ENCODE measurements at regions not wholly inside any gene's neighbourhood (a gene's known extent, or its start where the extent isn't known, plus 50 kb on each side); places are given as distances from the start of the nearest gene placed in this dataset.

GRCh38 chr2:103959174-103960128 lies 894.5 kb upstream of the POU3F3 start:
- no peak for DNase-seq

DNA sequence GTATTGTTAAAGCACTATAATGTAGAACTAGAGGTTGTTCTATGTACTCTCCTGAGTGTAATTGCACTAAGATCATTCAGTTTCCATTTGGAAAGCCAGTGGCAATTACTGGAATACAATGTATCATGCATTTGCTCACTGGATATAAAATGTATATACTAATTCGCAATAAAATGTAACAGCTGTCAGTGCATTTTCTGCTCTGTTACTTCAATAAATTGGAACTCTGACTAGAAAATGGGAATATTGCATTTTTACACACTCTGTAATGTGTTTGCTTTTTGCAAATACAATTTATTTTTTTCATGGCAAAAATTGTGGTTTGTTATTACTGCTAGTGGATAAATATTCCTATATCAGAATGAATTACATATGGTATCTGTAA lies 893.8 kb upstream of the POU3F3 start:
- no peak for DNase-seq

DNA sequence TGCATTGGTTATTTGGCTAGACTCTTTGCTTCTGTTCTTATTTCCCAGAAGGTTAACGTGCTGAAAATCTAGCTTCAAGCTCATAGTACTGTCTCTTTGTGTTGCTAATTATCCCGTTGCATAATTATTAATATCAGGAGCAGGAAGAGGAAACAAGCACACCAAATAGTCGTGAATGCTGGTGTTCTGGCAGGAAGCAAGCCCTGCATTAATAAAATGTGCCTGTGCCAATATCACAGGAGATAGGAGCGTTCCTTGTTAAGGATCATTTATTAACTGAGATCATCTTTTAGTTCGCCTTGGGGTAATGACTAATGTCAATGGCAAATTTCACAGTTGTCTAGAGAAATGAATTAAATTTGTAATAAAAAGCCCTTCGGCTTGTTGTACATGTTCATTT lies 893.0 kb upstream of the POU3F3 start:
- DNase-seq = no peak

DNA sequence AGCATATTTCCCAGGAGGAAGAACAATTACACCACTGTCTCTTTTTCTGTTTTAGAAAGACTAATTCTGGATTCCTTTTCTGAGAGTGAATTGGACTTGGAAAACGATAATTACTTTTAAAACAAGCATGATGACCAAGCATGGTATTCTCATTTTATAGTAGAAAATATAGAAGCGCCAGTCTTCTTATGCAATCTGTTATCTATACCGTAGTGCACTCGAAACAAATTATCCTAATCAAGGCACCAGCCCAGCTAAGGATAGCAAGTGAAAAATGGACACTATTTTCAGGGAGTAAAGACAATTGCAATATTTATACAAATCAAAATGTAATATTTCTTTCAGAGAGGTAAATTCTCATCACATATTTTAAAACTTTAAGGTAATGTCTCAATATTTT lies 892.1 kb upstream of the POU3F3 start:
- no peak for DNase-seq

DNA sequence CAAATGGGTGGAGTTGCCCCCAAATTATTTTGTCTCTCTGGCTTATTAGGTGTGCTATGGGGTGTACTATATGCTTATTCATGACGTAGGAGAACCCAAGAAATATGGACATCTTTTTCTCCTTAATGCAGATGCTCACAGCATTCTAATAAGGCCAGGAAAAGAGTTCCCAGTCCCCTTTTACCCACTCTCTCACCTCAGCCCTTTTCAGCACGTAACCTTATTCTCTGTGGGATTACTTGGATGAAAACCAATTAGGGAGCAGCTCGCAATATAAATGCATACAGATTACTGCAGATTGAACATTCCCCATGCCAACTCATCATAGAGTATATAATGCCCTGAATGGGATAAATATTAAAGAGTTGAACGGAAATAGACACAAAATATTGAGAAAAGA lies 891.2 kb upstream of the POU3F3 start:
- DNase-seq = no peak

GRCh38 chr2:103963146-103963725 lies 890.7 kb upstream of the POU3F3 start:
- DNase-seq = no peak

DNA sequence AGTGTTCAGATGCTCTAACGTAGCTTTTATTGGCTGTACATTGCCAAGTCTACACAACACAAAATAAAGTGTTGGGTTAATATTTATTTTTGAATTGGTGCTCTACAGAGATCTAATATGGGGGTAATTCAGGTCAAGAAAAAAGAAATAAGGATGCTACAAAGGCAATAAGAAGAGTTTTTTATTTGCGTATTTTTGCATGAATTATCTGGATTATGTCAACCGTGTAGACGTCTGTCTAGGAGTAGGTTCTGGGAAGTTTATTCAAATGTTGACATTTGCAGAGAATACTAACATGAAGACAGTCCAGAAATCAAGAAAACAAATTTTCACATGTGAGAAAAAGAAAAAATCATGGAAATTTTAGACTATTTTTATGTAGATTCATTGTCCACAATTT lies 876.7 kb upstream of the POU3F3 start:
- DNase-seq = no peak

DNA sequence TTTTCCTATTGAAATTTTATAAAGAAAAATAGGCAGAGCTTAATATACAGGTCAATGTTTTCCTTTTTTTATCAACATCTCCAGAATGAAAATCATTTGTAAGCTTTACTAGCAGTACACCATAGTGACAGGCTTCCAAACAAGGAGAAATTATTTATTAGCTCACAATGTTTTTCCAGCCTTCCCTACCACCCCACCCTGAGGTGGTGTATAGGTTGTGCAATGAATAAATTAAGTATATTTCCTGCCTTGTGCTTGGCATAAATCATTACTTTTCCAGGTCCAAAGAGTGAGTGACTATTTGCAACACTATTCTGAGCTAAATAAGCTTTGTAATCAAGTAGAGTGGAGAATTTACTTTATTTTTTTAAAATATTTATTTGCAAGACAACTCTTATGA lies 876.2 kb upstream of the POU3F3 start:
- no peak for DNase-seq

DNA sequence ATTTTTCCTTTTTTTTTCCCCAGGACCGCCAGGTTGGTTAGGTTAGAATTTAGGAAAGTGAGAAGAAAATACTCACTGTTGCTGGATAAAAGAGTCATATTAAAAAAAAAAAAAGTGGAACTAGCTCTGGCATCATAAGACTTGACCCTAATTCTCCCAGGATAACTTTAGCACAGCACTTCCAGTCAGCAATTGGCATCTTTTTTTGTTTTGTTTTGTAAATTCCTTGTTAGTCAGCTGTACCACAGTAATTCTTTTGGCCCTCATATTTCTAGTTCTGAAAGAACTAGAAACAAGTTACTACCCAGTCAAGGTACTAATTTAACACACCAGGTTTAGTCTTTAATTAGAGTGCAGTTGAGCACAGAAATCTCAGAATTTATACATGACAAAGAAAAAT lies 873.5 kb upstream of the POU3F3 start:
- no peak for DNase-seq

DNA sequence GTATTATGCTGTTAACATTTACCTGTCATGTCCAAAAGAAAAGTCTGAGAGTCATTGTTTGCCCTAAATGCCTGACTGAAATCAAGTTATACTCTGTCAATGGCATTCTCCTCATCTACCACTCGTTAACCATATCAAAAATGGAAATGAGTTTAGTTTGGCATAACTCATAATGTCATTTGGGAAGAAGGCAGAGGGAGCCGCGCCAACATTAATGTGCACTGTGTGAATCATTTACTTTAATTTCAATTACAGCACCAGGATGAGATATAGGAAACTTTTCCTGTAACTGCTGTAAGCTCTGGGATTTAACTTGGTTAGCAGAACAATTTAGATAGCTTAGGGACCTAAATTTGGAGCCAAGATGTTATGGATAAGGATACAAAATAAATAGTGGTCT lies 871.2 kb upstream of the POU3F3 start:
- DNase-seq = no peak

GRCh38 chr2:103986001-103986400 lies 867.9 kb upstream of the POU3F3 start:
- no peak for DNase-seq

- no peak for DNase-seq
These were observed 862.3 kb upstream of the POU3F3 start for GRCh38 chr2:103991591-103991990.

DNA sequence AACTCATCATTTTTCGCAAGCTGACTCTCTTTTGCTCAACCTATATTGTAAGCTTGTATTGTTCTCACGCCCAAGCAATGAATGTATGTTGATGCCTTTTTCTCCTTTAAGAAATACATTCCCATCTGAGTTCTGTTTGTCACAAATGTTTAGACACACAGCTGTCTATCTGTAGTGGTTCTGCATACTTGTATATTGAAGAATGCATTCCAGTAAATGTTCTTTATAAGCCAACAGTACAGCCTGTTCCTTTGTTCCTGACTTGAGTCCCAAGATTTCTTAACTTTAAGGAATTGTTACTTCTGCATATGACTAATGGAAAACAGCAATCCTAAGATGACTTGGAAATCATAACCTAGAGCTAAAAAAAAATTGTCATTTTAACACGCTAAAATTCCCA lies 849.1 kb upstream of the POU3F3 start:
- no peak for DNase-seq

- no peak for DNase-seq
These were observed 837.1 kb upstream of the POU3F3 start for GRCh38 chr2:104016801-104017200.

GRCh38 chr2:104023306-104023705 lies 830.6 kb upstream of the POU3F3 start:
- no peak for DNase-seq

DNA sequence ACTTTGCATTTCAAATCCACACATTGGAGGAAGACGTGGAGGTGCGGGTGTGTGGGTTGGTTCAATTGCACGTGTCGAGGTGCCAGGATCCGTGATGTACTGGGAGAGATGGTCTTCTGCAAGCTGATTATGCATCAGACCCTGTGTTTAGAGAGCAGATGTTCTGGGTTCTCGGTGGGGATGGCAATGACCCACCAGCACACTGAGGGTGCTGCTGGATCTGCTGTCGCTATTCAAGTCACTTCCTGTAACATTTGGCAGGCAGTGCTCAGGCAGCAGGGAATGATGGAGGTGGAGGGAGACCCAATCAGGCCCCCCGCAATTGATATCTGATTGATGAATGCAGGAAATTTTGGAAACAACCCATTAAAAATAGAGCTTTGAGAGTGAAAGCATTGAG lies 830.1 kb upstream of the POU3F3 start:
- no peak for DNase-seq

GRCh38 chr2:104025295-104025694 lies 828.6 kb upstream of the POU3F3 start:
- DNase-seq = no peak

- no peak for DNase-seq
These were observed 827.2 kb upstream of the POU3F3 start for GRCh38 chr2:104026725-104027124.

GRCh38 chr2:104027321-104027720 lies 826.6 kb upstream of the POU3F3 start:
- no peak for DNase-seq

DNA sequence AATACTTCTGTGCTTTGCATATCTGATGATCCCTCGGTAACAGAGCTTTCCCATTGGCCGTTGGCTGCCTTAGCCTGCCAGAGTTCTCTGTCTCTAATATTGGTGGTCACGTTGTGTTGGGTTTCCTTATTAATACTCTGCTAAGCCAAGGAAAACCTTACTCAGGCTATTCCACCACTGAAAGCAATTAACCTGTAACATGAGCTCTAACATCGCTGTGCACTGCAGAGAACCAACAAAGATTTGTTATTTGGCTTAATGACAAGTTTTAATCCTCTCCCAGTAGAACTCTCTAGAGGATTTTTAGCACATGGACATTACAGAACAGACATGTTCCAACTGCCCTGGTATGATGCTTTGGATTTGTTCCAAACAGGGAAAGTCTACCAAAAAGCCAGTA lies 825.9 kb upstream of the POU3F3 start:
- no peak for DNase-seq

DNA sequence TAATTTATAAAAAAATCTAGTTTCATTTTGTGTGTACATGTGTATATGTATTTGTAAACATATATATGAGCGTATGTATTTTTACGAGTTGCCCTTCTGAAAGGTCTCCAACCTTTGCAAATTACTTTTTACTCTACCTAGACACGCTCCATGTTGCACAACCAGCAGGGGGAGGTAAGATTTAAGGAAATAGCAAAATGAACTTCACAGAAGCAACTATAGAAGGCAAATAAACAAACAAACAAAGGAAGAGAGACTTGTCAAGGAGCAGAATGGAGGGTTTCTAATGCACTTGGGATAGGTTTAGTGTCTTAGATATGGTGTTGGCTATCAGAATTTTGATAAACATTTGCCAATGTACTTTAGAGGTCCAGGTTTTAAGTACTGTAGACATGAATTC lies 820.5 kb upstream of the POU3F3 start:
- DNase-seq = no peak

- DNase-seq = no peak
These were observed 813.1 kb upstream of the POU3F3 start for GRCh38 chr2:104040771-104041170.

DNA sequence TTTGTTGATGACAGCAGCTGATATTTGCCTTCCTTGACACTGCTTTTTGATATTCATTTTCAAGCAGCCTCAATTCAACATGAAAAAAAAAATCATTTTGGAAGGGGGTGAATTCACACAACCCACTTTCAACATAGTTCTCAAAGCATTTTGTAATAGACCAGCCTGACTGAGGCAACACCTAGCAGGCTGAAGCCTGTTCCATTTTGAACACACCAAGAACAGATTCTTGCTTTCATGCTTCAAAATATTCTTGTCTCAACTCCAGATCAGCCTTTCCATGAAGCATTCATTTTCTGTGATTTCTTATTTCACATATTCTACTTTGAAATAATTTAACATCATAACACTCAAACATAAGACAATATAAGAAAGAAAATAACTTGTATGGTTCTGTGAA lies 812.6 kb upstream of the POU3F3 start:
- DNase-seq = no peak

DNA sequence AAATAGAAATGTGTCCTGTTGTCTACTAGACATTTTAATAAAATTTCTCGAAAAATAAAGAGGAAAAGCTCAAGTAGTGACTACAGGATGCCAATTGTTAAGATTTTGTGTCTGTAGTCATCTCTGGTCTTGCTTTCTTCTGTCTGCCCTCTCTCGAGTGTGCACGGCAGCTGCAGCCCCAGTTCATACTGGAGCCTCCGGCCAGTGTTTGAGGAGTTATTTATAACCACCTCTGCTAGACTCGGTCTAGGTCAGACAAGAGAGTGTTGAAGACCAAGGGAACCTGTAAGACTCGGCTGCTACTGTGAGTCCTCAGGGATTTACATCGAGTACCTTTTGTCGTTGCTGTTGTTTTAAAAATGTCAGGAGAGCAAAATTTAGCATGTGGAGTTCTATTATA lies 810.1 kb upstream of the POU3F3 start:
- DNase-seq = no peak

DNA sequence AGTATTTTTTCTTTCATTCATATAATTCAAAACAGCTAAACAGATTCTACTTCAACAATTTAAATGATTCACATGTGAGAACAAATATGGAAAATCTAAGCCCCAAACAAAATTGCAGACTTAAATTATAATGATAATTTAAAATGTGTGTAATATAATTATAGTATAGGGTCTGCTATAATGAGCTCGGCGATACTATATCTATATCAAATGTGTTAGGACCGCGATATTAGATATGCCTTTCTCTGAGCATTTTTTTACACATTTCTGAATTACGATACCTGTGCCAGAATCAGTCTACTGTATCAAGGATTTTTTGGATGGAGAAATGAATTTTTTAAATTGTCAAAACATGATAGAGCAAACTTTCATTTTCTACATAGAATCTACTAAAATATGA lies 808.8 kb upstream of the POU3F3 start:
- DNase-seq = no peak

All from NK-92 treated with Interleukin-12 subunit alpha and Interleukin-12 subunit beta, amount 100 ng/mL, for 24 hours (cell line).